CD4-positive, alpha-beta memory T cell (primary cell): ENCODE measurements at regions not wholly inside any gene's neighbourhood (a gene's known extent, or its start where the extent isn't known, plus 50 kb on each side); places are given as distances from the start of the nearest gene placed in this dataset.

Experiments used
- CTCF ChIA-PET: fragments of 350-600 bp; sonication (Branson Sonifier 250); formaldehyde crosslinking; loops from one replicate; lab custom pipeline; 2021; ENCODE audit warnings: inconsistent platforms; ENCODE audit not compliant: partially characterized antibody; lab: Charles Lee
- POLR2A ChIA-PET: fragments of 350-600 bp; sonication (Branson Sonifier 250); formaldehyde crosslinking; loops from one replicate; lab custom pipeline; 2021; ENCODE audit not compliant: partially characterized antibody; lab: Charles Lee
- DNase-seq, 5 donors: peaks; one replicate each; pipeline versions ENCODE4 v3.0.0 to v3.0.0-alpha.2; 2020 to 2022; ENCODE audit warnings: mixed read lengths in 1 of 5
- H3K27ac ChIP-seq: one replicate; pipeline ENCODE4 v1.7.0; 2013; ENCODE audit warnings: low read depth, low read length
- H3K27me3 ChIP-seq: 2 replicates; pipeline ENCODE4 v1.7.0; 2013; ENCODE audit warnings: mild to moderate bottlenecking, low read length, moderate library complexity; ENCODE audit not compliant: insufficient read depth
- H3K36me3 ChIP-seq: 2 replicates; pipeline ENCODE4 v1.7.0; 2013; ENCODE audit warnings: mild to moderate bottlenecking, low read length, moderate library complexity; ENCODE audit not compliant: insufficient read depth
- H3K4me1 ChIP-seq: 2 replicates; pipeline ENCODE4 v1.7.0; 2013; ENCODE audit warnings: mild to moderate bottlenecking, low read length, moderate library complexity; ENCODE audit not compliant: insufficient read depth
- H3K4me3 ChIP-seq, 2 donors: one replicate each; pipeline ENCODE4 v1.7.0; 2013; ENCODE audit warnings: low read length in 2 of 2, mild to moderate bottlenecking in 1 of 2
- H3K9me3 ChIP-seq, 2 donors: one replicate each; pipeline ENCODE4 v1.7.0; 2013; ENCODE audit warnings: low read length in 2 of 2, control low read depth in 1 of 2; ENCODE audit not compliant: control insufficient read depth in 1 of 2
- H3K27ac Mint-ChIP-seq, 7 donors: one replicate each; pipeline ENCODE4 v1.8.0; 2020 to 2021; ENCODE audit warnings: mixed read lengths in 7 of 7, mild to moderate bottlenecking in 6 of 7, inconsistent platforms in 3 of 7, moderate library complexity in 3 of 7
- H3K27me3 Mint-ChIP-seq, 2 donors: one replicate each; pipeline ENCODE4 v1.8.0; 2020 to 2021; ENCODE audit warnings: mixed read lengths in 2 of 2
- H3K36me3 Mint-ChIP-seq, 2 donors: one replicate each; pipeline ENCODE4 v1.8.0; 2020 to 2021; ENCODE audit warnings: mixed read lengths in 2 of 2, inconsistent platforms in 1 of 2, mild to moderate bottlenecking in 1 of 2
- H3K4me1 Mint-ChIP-seq, 4 donors: one replicate each; pipeline ENCODE4 v1.8.0; 2020 to 2021; ENCODE audit warnings: mixed read lengths in 4 of 4, mild to moderate bottlenecking in 1 of 4
- H3K4me3 Mint-ChIP-seq, 8 donors: one replicate each; pipeline ENCODE4 v1.8.0; 2020 to 2021; ENCODE audit warnings: mixed read lengths in 8 of 8, mild to moderate bottlenecking in 7 of 8, moderate library complexity in 6 of 8, inconsistent platforms in 3 of 8
- H3K9me3 Mint-ChIP-seq, 8 donors: one replicate each; pipeline ENCODE4 v1.8.0; 2020 to 2021; ENCODE audit warnings: mixed read lengths in 8 of 8, mild to moderate bottlenecking in 5 of 8, inconsistent platforms in 3 of 8, moderate library complexity in 1 of 8
- intact Hi-C: fragments of 100-400 bp; cut with micrococcal nuclease; formaldehyde crosslinking; loops from one replicate; pipeline ENCODE4 v1.15.1; 2023

DNA sequence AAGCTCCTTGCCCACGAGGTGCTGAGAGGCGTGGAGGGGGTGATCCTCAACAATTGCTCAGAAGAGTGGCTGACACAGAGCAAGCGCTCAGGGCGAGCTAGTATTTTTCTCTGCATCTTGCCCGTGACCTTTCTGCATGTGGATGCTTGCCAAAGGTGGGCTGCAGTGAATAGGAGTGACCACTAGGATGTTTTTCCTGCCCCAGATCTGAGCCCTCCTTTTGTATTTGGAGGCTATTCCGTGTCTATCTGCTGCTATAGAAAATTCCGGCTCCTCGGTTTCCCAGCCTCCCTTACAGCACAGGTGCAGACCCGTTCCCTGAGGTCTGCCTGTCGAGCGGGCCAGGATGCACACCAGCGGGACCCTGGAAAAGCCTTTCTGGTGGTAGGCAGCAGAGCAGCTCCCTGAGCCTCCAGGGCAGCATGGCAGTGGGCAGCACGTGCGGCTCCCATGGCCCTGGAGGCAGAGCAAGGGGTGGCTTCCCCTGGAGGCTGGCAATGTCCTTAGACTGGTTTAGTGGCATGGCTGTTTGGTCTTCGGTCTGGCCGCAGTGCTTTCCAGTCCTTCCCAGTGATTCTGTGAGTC is 145.1 kb upstream of the PCBD1 start:
- ChIA-PET CTCF (no interaction called here), POLR2A (no interaction called here)
- Histone ChIP-seq H3K36me3 (no peaks in the 10 kb centered on the region), H3K4me3 (no peak overlapping the region), H3K9me3 (no peaks in the 10 kb centered on the region), H3K27me3 (no peaks in the 10 kb centered on the region), H3K27ac (no peak overlapping the region), H3K4me1 (no peaks in the 10 kb centered on the region)
- Mint-ChIP-seq H3K27me3 (peaks cover 0 to 4% of the 10 kb centered on the region in 2 donors), H3K9me3 (peaks cover 0 to 4% (median 0%) of the 10 kb centered on the region in 8 donors), H3K36me3 (no peaks in the 10 kb centered on the region), H3K4me1 (no peaks in the 10 kb centered on the region), H3K4me3 (no peak overlapping the region), H3K27ac (no peak overlapping the region)
- no peak for DNase-seq
- intact Hi-C loops = no loop called here

DNA sequence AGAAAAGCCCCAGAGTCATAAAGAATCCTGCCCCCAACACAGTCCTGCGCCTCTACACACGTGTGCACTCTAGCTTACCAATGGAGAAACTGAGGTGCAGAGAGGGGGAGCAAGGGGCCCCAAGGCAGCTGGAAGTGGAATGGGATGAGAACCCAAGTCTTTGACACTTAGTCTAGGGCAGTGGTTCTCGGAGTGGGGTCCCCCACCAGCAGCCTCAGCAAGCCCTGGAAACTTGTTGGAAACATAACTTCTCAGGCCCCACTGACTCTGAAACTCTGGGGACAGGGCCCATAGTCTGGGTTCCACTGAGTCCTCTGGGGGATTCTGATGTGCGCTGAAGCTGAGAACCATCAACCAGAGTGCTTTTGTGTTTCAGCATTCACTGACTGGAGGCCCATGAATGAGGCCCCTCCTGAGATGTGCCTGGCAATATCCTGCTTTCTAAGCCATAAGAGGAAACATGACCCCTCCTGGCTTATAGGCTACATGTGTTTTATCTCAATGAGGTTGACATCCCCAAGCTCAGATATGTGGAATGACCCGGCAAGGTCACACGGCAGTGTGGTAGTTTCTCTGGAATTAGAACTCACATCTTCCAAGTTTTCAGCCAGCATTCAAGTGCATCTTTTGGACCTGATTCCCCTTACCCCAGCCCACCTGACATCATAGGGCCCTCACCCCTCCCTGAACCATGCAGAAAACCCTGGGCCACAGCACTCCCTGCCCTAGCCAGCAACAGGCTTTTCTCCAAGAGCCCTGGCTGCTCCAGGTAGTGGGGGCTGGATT is 147.3 kb upstream of the PCBD1 start:
- no peaks in the 10 kb centered on the region for H3K27me3 ChIP-seq
- Mint-ChIP-seq H3K27me3 (peaks cover 2 to 4% of the 10 kb centered on the region in 2 donors), H3K36me3 (no peaks in the 10 kb centered on the region), H3K9me3 (peaks cover 0 to 4% (median 0%) of the 10 kb centered on the region in 8 donors), H3K4me1 (no peaks in the 10 kb centered on the region), H3K4me3 (no peak overlapping the region), H3K27ac (no peak overlapping the region)
- H3K4me1 ChIP-seq = no peaks in the 10 kb centered on the region
- no peak for DNase-seq
- intact Hi-C loops = no loop called here
- no peaks in the 10 kb centered on the region for H3K9me3 ChIP-seq
- no peak overlapping the region for H3K27ac ChIP-seq
- no peaks in the 10 kb centered on the region for H3K36me3 ChIP-seq
- ChIA-PET POLR2A (no interaction called here), CTCF (no interaction called here)
- no peak overlapping the region for H3K4me3 ChIP-seq

GRCh38 chr10:71036297-71036966 is 148.1 kb upstream of the PCBD1 start:
- no peak overlapping the region for H3K27ac Mint-ChIP-seq
- no peaks in the 10 kb centered on the region for H3K4me1 Mint-ChIP-seq

DNA sequence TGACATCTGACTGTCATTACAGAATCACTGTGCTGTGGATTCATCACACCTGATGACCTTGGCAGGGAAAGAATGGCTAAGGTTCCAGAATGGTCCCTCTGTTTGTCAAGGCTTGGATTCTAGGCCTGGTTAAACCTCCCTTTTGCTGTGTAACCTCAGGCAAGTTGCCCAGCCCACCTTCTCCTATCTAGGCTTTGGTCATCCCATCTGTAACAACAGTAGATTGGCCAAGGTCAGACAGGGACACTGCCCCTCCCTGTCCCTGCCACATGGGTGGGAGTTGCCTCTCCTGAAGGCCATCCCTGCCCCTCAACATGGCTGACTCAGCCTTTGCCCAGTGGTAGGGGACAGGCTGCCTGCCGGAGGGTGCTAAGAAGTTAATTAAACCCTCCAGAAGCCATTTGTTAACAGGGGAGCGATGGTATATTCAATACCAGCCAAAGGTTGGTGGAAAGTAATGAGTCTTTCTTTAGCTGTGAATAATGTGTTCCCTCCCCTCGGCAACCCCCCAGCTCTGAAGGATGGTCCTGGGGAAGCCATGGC is 149.8 kb upstream of the PCBD1 start:
- Histone ChIP-seq H3K27ac (no peak overlapping the region), H3K9me3 (no peaks in the 10 kb centered on the region), H3K36me3 (no peaks in the 10 kb centered on the region), H3K27me3 (no peaks in the 10 kb centered on the region), H3K4me1 (no peaks in the 10 kb centered on the region), H3K4me3 (no peak overlapping the region)
- intact Hi-C loops = no loop called here
- no peak overlapping the region for H3K4me3 Mint-ChIP-seq
- peaks cover 0 to 1% (median 0%) of the 10 kb centered on the region in 8 donors for H3K9me3 Mint-ChIP-seq
- no peaks in the 10 kb centered on the region for H3K36me3 Mint-ChIP-seq
- no peak for DNase-seq
- H3K4me1 Mint-ChIP-seq = no peaks in the 10 kb centered on the region
- ChIA-PET POLR2A (no interaction called here), CTCF (no interaction called here)
- peaks cover 2 to 7% of the 10 kb centered on the region in 2 donors for H3K27me3 Mint-ChIP-seq
- H3K27ac Mint-ChIP-seq = no peak overlapping the region

More at GRCh38 chr10:71036297-71036966, 148.1 kb upstream of the PCBD1 start:
- Mint-ChIP-seq H3K9me3 (peaks cover 0 to 4% (median 0%) of the 10 kb centered on the region in 8 donors), H3K27me3 (peaks cover 2 to 4% of the 10 kb centered on the region in 2 donors), H3K4me3 (no peak overlapping the region), H3K36me3 (no peaks in the 10 kb centered on the region)
- no peaks in the 10 kb centered on the region for H3K4me1 ChIP-seq
- no peaks in the 10 kb centered on the region for H3K27me3 ChIP-seq
- H3K27ac ChIP-seq = no peak overlapping the region
- H3K9me3 ChIP-seq = no peaks in the 10 kb centered on the region
- intact Hi-C loops = no loop called here
- H3K36me3 ChIP-seq = no peaks in the 10 kb centered on the region
- ChIA-PET CTCF (no interaction called here), POLR2A (no interaction called here)
- DNase-seq = no peak
- no peak overlapping the region for H3K4me3 ChIP-seq

GRCh38 chr10:71038921-71039320 is 150.6 kb upstream of the PCBD1 start:
- H3K27ac Mint-ChIP-seq = no peak overlapping the region
- intact Hi-C loops = no loop called here
- no peak for DNase-seq
- H3K9me3 ChIP-seq = no peaks in the 10 kb centered on the region
- H3K4me3 Mint-ChIP-seq = no peak overlapping the region
- no peaks in the 10 kb centered on the region for H3K36me3 ChIP-seq
- H3K9me3 Mint-ChIP-seq = peaks cover 0 to 1% (median 0%) of the 10 kb centered on the region in 8 donors
- POLR2A ChIA-PET = no interaction called here
- no peak overlapping the region for H3K27ac ChIP-seq
- no peaks in the 10 kb centered on the region for H3K36me3 Mint-ChIP-seq
- peaks cover 2 to 9% of the 10 kb centered on the region in 2 donors for H3K27me3 Mint-ChIP-seq
- H3K4me3 ChIP-seq = no peak overlapping the region
- H3K27me3 ChIP-seq = no peaks in the 10 kb centered on the region
- CTCF ChIA-PET = no interaction called here
- no peaks in the 10 kb centered on the region for H3K4me1 Mint-ChIP-seq
- no peaks in the 10 kb centered on the region for H3K4me1 ChIP-seq

GRCh38 chr10:71039551-71039950 is 151.2 kb upstream of the PCBD1 start:
- peaks cover 0 to 1% (median 0%) of the 10 kb centered on the region in 8 donors for H3K9me3 Mint-ChIP-seq
- CTCF ChIA-PET = no interaction called here
- no peaks in the 10 kb centered on the region for H3K27me3 ChIP-seq
- no peaks in the 10 kb centered on the region for H3K36me3 Mint-ChIP-seq
- H3K27ac Mint-ChIP-seq = no peak overlapping the region
- intact Hi-C loops = no loop called here
- no peak for DNase-seq
- POLR2A ChIA-PET = no interaction called here
- H3K36me3 ChIP-seq = no peaks in the 10 kb centered on the region
- H3K27me3 Mint-ChIP-seq = peaks cover 2 to 10% of the 10 kb centered on the region in 2 donors
- no peaks in the 10 kb centered on the region for H3K4me1 Mint-ChIP-seq
- H3K4me3 ChIP-seq = no peak overlapping the region
- no peak overlapping the region for H3K27ac ChIP-seq
- no peaks in the 10 kb centered on the region for H3K9me3 ChIP-seq
- H3K4me1 ChIP-seq = no peaks in the 10 kb centered on the region
- H3K4me3 Mint-ChIP-seq = no peak overlapping the region

DNA sequence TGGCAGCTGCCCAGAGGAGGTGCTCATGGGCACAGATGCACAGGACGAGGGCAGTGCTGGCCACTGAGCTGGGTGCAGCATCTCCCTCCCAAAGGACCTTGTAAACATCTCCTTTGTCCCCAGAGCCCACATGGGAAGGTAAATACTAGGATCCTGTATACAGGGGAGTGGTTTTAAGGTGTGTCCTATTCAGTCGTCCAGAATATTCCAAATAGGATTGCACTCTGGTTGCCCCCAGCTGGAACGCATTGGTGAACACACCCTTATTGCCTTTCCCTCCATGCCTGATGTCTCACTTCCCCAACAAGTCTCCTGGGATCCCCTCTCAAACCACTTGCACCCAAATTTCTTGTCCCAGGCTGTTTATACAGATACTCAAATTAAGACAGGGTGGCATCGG is 152.0 kb upstream of the PCBD1 start:
- H3K36me3 ChIP-seq = no peaks in the 10 kb centered on the region
- H3K4me3 ChIP-seq = no peak overlapping the region
- no peaks in the 10 kb centered on the region for H3K4me1 ChIP-seq
- peaks cover 2 to 12% of the 10 kb centered on the region in 2 donors for H3K27me3 Mint-ChIP-seq
- H3K9me3 Mint-ChIP-seq = peaks cover 0 to 1% (median 0%) of the 10 kb centered on the region in 8 donors
- no peak overlapping the region for H3K27ac Mint-ChIP-seq
- H3K4me3 Mint-ChIP-seq = no peak overlapping the region
- H3K36me3 Mint-ChIP-seq = no peaks in the 10 kb centered on the region
- ChIA-PET POLR2A (no interaction called here), CTCF (no interaction called here)
- no peaks in the 10 kb centered on the region for H3K9me3 ChIP-seq
- intact Hi-C loops = no loop called here
- H3K4me1 Mint-ChIP-seq = no peaks in the 10 kb centered on the region
- H3K27me3 ChIP-seq = no peaks in the 10 kb centered on the region
- H3K27ac ChIP-seq = no peak overlapping the region
- no peak for DNase-seq
